ENCODE measurements at regions not wholly inside any gene's neighbourhood (a gene's known extent, or its start where the extent isn't known, plus 50 kb on each side); places are given as distances from the start of the nearest gene placed in this dataset.

DNA sequence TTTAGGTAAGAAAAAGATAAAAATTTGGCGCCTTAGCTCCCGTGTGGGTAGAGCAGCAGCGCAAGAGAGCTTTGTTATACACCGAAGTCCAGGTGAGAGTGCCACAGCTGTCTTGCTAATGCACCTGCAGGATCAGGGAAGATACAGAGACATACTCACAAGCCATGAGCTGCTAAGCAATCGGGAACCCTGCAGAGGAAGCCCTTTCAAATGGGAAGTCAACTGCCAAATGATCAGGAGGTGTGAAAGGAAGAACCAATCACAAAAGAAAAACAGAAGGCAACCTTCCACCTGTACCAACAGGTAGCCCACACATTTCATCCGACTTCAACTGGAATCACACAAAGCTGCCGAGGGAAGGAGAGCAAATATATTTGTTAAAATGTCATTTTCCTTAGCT is 610.5 kb upstream of the PFKP start:
- no peak for TF ChIP-seq POLR2A (IDR thresholded peaks at IDR 0.05)
- TF ChIP-seq, protein P1, sequence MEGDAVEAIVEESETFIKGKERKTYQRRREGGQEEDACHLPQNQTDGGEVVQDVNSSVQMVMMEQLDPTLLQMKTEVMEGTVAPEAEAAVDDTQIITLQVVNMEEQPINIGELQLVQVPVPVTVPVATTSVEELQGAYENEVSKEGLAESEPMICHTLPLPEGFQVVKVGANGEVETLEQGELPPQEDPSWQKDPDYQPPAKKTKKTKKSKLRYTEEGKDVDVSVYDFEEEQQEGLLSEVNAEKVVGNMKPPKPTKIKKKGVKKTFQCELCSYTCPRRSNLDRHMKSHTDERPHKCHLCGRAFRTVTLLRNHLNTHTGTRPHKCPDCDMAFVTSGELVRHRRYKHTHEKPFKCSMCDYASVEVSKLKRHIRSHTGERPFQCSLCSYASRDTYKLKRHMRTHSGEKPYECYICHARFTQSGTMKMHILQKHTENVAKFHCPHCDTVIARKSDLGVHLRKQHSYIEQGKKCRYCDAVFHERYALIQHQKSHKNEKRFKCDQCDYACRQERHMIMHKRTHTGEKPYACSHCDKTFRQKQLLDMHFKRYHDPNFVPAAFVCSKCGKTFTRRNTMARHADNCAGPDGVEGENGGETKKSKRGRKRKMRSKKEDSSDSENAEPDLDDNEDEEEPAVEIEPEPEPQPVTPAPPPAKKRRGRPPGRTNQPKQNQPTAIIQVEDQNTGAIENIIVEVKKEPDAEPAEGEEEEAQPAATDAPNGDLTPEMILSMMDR (IDR thresholded peaks at IDR 0.05), result no peak
- TF ChIP-seq POLR2AphosphoS5 (IDR thresholded peaks at IDR 0.05; ENCODE audit: insufficient read depth in 1 of 2, low read depth in 1 of 2), result no peak
